HL-60 (cell line): ENCODE measurements at regions not wholly inside any gene's neighbourhood (a gene's known extent, or its start where the extent isn't known, plus 50 kb on each side); places are given as distances from the start of the nearest gene placed in this dataset.

Source experiments
- DNase-seq, 2 experiments: peaks; one replicate each; pipeline ENCODE4 v3.0.0-alpha.2; 2010 to 2020; ENCODE audit warnings: low read depth in 1 of 2, low spot score in 1 of 2
- H3K27ac ChIP-seq: fragments of 250-450 bp; sonication (Bioruptor Pico); replicated peaks from 2 replicates; pipeline ENCODE4 v1.5.1; 2020; ENCODE audit warnings: mild to moderate bottlenecking, moderate library complexity
- H3K27me3 ChIP-seq: fragments of 250-450 bp; sonication (Bioruptor Pico); 2 replicates; pipeline ENCODE4 v1.5.1; 2021; ENCODE audit warnings: mild to moderate bottlenecking, moderate library complexity; ENCODE audit not compliant: insufficient read depth, poor library complexity, severe bottlenecking
- H3K4me3 ChIP-seq: replicated peaks from 2 replicates; pipeline ENCODE4 v1.5.1; 2011; ENCODE audit warnings: mild to moderate bottlenecking, control low read depth, low read length; ENCODE audit not compliant: insufficient read depth
- GABPA ChIP-seq: IDR thresholded peaks from 2 replicates; pipeline ENCODE4 v1.6.1; 2012; ENCODE audit warnings: low read depth
- POLR2AphosphoS5 ChIP-seq: IDR thresholded peaks from 2 replicates; pipeline ENCODE4 v1.6.1; 2012; ENCODE audit warnings: low read depth
- SPI1 ChIP-seq: IDR thresholded peaks from 2 replicates; pipeline ENCODE4 v1.6.1; 2012; ENCODE audit warnings: low read depth, mild to moderate bottlenecking, borderline replicate concordance
- TF ChIP-seq, protein P1 (sequence below): IDR thresholded peaks from 2 replicates; pipeline ENCODE4 v1.6.1; 2012; ENCODE audit warnings: low read depth; ENCODE audit not compliant: insufficient replicate concordance
- TF ChIP-seq, protein P2 (sequence below): IDR thresholded peaks from one replicate; pipeline ENCODE4 v1.5.1; 2011; ENCODE audit warnings: low read length, control low read depth, inconsistent platforms; ENCODE audit not compliant: insufficient read depth

DNA sequence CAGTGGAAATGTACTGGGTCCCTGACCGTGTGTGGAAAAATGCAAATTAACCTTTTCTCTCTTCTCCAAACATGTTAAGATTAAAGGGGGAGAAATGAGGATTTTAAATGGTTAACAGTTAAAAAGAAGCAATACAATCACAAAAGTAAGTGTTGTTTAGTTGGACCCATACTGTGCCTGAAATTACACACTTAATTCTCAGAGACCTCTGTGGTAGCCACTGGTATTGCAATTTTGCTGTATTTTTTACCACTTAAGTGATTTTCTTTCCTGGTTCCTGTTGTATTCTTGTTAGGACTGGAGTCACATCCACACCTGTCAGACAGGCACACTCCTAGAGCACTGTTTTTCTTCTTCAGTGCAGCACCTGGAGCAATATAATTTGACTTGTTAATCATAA, 179.6 kb upstream of the PDGFD start:
- TF ChIP-seq, protein P1, sequence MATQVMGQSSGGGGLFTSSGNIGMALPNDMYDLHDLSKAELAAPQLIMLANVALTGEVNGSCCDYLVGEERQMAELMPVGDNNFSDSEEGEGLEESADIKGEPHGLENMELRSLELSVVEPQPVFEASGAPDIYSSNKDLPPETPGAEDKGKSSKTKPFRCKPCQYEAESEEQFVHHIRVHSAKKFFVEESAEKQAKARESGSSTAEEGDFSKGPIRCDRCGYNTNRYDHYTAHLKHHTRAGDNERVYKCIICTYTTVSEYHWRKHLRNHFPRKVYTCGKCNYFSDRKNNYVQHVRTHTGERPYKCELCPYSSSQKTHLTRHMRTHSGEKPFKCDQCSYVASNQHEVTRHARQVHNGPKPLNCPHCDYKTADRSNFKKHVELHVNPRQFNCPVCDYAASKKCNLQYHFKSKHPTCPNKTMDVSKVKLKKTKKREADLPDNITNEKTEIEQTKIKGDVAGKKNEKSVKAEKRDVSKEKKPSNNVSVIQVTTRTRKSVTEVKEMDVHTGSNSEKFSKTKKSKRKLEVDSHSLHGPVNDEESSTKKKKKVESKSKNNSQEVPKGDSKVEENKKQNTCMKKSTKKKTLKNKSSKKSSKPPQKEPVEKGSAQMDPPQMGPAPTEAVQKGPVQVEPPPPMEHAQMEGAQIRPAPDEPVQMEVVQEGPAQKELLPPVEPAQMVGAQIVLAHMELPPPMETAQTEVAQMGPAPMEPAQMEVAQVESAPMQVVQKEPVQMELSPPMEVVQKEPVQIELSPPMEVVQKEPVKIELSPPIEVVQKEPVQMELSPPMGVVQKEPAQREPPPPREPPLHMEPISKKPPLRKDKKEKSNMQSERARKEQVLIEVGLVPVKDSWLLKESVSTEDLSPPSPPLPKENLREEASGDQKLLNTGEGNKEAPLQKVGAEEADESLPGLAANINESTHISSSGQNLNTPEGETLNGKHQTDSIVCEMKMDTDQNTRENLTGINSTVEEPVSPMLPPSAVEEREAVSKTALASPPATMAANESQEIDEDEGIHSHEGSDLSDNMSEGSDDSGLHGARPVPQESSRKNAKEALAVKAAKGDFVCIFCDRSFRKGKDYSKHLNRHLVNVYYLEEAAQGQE: no peak
- no peak for TF ChIP-seq SPI1
- TF ChIP-seq, protein P2, sequence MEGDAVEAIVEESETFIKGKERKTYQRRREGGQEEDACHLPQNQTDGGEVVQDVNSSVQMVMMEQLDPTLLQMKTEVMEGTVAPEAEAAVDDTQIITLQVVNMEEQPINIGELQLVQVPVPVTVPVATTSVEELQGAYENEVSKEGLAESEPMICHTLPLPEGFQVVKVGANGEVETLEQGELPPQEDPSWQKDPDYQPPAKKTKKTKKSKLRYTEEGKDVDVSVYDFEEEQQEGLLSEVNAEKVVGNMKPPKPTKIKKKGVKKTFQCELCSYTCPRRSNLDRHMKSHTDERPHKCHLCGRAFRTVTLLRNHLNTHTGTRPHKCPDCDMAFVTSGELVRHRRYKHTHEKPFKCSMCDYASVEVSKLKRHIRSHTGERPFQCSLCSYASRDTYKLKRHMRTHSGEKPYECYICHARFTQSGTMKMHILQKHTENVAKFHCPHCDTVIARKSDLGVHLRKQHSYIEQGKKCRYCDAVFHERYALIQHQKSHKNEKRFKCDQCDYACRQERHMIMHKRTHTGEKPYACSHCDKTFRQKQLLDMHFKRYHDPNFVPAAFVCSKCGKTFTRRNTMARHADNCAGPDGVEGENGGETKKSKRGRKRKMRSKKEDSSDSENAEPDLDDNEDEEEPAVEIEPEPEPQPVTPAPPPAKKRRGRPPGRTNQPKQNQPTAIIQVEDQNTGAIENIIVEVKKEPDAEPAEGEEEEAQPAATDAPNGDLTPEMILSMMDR: peak; percentile 17
- no peak for TF ChIP-seq POLR2AphosphoS5
- no peak for TF ChIP-seq GABPA
- no peak overlapping the region for H3K27ac ChIP-seq
- H3K27me3 ChIP-seq: peaks cover 2% of the 10 kb centered on the region
- no peak for DNase-seq
- no peak overlapping the region for H3K4me3 ChIP-seq

DNA sequence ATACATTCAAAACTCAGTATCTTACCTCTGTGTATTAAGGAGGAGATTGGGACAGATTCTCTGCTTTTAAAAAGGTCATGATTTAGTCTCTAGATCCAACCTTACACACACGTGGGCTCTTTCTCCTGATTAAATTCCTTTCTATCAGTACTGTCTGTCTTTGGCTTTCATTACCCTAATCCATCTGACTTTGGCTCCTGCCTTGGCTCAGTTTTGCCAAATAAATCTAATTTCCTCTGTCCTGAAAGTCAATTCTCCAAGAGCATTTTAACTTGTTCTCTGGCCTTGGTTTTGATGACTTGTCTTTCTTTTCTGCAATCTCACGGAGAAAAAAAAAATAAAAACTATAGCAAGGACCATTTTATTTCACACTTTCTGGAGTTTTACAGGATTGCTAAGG, 176.6 kb upstream of the PDGFD start:
- H3K4me3 ChIP-seq: no peak overlapping the region
- no peaks in the 10 kb centered on the region for H3K27me3 ChIP-seq
- no peak for DNase-seq
- no peak overlapping the region for H3K27ac ChIP-seq
- TF ChIP-seq, protein P1: no peak
- TF ChIP-seq, protein P2: no peak
- TF ChIP-seq POLR2AphosphoS5: no peak
- no peak for TF ChIP-seq GABPA
- no peak for TF ChIP-seq SPI1

DNA sequence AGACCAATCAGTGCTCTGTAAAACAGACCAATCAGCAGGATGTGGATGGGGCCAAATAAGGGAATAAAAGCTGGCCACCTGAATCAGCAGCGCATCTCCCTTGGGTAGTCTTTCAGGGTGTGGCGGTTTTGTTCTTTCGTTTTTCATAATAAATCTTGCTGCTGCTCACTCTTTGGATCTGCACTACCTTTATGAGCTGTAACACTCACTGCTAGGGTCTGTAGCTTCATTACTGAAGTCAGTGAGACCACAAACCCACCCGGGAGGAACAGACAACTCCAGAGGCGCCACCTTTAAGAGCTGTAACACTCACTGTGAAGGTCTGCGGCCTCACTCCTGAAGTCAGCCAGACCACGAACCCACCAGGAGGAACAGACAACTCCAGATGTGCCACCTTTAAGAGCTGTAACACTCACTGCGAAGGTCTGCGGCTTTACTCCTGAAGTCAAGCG, 175.5 kb upstream of the PDGFD start:
- Histone ChIP-seq H3K4me3 (no peak overlapping the region), H3K27me3 (no peaks in the 10 kb centered on the region), H3K27ac (no peak overlapping the region)
- DNase-seq: no peak
- TF ChIP-seq, protein P2: no peak
- no peak for TF ChIP-seq POLR2AphosphoS5
- no peak for TF ChIP-seq GABPA
- TF ChIP-seq, protein P1: no peak
- TF ChIP-seq SPI1: no peak
